ENCODE measurements at regions not wholly inside any gene's neighbourhood (a gene's known extent, or its start where the extent isn't known, plus 50 kb on each side); places are given as distances from the start of the nearest gene placed in this dataset.

DNA sequence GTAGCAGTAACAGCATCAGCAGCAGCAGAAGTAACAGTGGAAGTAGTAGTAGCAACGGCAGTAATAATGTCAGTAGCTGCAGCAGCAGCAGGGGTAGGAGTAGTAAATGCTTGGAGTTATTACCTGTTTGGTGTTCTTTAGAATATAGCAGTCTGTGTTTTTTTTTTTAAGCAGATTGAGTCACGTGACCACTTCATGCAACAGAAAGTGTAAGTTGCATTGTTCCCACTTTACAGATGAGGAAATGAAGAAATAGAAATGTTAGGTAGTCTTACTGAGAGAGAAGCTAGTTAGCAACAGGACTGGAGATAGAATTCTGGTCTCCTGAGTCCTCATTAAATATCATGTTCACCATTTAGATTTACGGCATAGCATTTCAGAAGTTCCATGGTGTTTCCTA lies 358.2 kb downstream of the HAPSTR1 start:
- TF ChIP-seq, protein P1, sequence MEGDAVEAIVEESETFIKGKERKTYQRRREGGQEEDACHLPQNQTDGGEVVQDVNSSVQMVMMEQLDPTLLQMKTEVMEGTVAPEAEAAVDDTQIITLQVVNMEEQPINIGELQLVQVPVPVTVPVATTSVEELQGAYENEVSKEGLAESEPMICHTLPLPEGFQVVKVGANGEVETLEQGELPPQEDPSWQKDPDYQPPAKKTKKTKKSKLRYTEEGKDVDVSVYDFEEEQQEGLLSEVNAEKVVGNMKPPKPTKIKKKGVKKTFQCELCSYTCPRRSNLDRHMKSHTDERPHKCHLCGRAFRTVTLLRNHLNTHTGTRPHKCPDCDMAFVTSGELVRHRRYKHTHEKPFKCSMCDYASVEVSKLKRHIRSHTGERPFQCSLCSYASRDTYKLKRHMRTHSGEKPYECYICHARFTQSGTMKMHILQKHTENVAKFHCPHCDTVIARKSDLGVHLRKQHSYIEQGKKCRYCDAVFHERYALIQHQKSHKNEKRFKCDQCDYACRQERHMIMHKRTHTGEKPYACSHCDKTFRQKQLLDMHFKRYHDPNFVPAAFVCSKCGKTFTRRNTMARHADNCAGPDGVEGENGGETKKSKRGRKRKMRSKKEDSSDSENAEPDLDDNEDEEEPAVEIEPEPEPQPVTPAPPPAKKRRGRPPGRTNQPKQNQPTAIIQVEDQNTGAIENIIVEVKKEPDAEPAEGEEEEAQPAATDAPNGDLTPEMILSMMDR (conservative IDR thresholded peaks at IDR 0.05): no peak
- TF ChIP-seq ZFX (IDR thresholded peaks at IDR 0.05): no peak

All from C4-2B (cell line).